NK-92 treated with Interleukin-12 subunit alpha and Interleukin-12 subunit beta, amount 100 ng/mL, for 24 hours (cell line): ENCODE measurements at regions not wholly inside any gene's neighbourhood (a gene's known extent, or its start where the extent isn't known, plus 50 kb on each side); places are given as distances from the start of the nearest gene placed in this dataset.

Source experiments
- DNase-seq: peaks from one replicate; lab custom pipeline; 2025; lab: John Stamatoyannopoulos, UW

GRCh38 chr10:89887406-89887805 lies 186.0 kb downstream of the KIF20B start:
- no peak for DNase-seq

- DNase-seq: no peak
Measured at GRCh38 chr10:89887830-89888229, 186.4 kb downstream of the KIF20B start.

GRCh38 chr10:89888321-89889070 lies 187.1 kb downstream of the KIF20B start:
- DNase-seq: no peak

- no peak for DNase-seq
Measured at GRCh38 chr10:89889606-89890005, 188.2 kb downstream of the KIF20B start.

- no peak for DNase-seq
Measured at GRCh38 chr10:89891006-89891535, 189.7 kb downstream of the KIF20B start.

GRCh38 chr10:89894051-89894450 lies 192.7 kb downstream of the KIF20B start:
- DNase-seq: no peak

- no peak for DNase-seq
Measured at GRCh38 chr10:89900554-89900953, 199.2 kb downstream of the KIF20B start.

GRCh38 chr10:89901895-89902294 lies 200.5 kb downstream of the KIF20B start:
- DNase-seq: no peak

GRCh38 chr10:89904755-89905154 lies 203.4 kb downstream of the KIF20B start:
- no peak for DNase-seq

- DNase-seq: no peak
Measured at GRCh38 chr10:89909752-89910151, 208.4 kb downstream of the KIF20B start.

GRCh38 chr10:89915021-89915420 lies 213.6 kb downstream of the KIF20B start:
- no peak for DNase-seq

- DNase-seq: no peak
Measured at GRCh38 chr10:89915968-89916367, 214.6 kb downstream of the KIF20B start.

- no peak for DNase-seq
Measured at GRCh38 chr10:89916468-89917215, 215.3 kb downstream of the KIF20B start.

- DNase-seq: no peak
Measured at GRCh38 chr10:89921403-89921802, 220.0 kb downstream of the KIF20B start.

- no peak for DNase-seq
Measured at GRCh38 chr10:89923661-89924060, 222.3 kb downstream of the KIF20B start.

- DNase-seq: no peak
Measured at GRCh38 chr10:89924261-89924660, 222.9 kb downstream of the KIF20B start.

- DNase-seq: no peak
Measured at GRCh38 chr10:89926736-89927135, 225.3 kb downstream of the KIF20B start.

GRCh38 chr10:89929282-89930026 lies 228.1 kb downstream of the KIF20B start:
- no peak for DNase-seq

- DNase-seq: no peak
Measured at GRCh38 chr10:89937494-89937893, 236.1 kb downstream of the KIF20B start.

- DNase-seq: no peak
Measured at GRCh38 chr10:89940076-89940475, 238.7 kb downstream of the KIF20B start.

GRCh38 chr10:89942217-89942616 lies 240.8 kb downstream of the KIF20B start:
- DNase-seq: no peak

GRCh38 chr10:89944138-89944537 lies 242.7 kb downstream of the KIF20B start:
- no peak for DNase-seq

GRCh38 chr10:89946106-89946505 lies 244.7 kb downstream of the KIF20B start:
- DNase-seq: no peak
